Activated CD8-positive, alpha-beta memory T cell treated with anti-CD3 and anti-CD28 coated beads, Interleukin-2, amount 50 U/mL, for 24 hours (primary cell): ENCODE measurements at regions not wholly inside any gene's neighbourhood (a gene's known extent, or its start where the extent isn't known, plus 50 kb on each side); places are given as distances from the start of the nearest gene placed in this dataset.

ENCODE experiments used
- DNase-seq: peaks from one replicate; pipeline ENCODE4 v3.0.0-alpha.2; 2020; ENCODE audit errors: extremely low read depth

DNA sequence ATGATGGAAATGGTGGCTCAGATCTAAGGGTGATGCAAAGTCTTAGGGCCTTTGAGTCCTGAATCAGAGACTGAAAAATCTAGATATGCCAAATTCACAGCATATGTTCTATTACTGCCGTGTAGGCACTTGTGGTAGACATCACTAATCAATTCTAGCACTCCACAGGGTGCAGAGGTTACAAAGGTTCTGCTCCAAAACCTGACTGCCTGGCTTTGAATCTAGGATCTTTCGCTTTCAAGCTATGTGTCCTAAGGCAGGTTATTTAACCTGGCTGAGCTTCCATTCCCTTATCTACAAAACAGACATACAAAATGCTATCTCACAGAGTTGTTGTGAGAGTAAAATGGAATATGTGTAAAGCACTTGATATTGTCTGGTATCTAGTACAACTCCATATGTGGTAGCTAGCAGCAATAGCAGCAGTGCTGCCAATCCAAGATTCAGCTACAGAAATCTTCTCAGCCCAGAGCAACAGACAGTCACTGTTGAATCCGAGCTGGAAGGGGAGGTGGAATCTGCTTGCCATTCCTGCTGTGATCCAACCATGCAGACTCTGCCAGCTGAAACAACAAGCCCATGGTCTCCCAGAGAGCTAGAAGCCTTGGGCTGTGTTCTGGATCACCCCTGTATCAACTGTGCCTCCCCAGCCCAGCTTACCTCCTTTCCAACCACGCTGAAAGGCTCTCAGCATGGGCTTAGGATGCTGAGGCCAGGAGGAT is 206.9 kb downstream of the TFAP2C start:
- no peak for DNase-seq

DNA sequence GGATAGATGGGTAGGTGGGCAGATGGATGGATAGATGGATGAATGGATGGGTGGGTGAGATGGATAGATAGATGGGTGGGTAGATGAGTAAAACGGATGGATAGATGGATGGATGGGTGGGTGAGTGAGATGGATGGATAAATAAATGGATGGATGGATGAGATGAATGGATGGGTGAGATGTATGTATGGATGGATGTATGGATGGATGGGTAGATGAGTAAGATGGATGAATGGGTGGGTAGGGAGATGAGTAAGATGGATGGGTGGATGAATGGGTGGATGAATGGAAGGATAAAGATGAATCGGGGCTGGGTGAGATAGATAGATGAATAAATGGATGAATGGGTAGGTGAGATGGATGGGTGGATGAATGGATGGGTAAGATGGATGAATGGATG is 210.1 kb downstream of the TFAP2C start:
- DNase-seq: no peak

DNA sequence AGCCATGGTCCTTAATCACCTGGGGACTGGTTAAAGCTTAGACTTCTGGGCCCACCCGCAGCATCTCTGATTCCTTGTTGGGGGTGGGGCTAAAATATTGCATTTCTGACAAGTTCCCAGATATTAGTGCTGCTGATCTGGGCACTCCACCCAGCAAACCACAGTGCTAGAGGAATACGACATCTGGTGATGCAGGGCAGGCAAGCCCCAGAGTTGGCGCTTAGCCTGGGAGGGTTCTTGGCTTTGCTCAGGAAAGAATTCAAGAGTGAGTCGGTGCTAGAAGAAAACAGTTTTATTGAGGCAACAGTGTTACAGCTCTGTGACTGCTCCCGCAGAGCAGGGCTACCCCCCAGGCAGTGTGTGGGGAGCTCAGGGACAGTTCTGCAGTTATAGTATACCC is 210.7 kb downstream of the TFAP2C start:
- no peak for DNase-seq

DNA sequence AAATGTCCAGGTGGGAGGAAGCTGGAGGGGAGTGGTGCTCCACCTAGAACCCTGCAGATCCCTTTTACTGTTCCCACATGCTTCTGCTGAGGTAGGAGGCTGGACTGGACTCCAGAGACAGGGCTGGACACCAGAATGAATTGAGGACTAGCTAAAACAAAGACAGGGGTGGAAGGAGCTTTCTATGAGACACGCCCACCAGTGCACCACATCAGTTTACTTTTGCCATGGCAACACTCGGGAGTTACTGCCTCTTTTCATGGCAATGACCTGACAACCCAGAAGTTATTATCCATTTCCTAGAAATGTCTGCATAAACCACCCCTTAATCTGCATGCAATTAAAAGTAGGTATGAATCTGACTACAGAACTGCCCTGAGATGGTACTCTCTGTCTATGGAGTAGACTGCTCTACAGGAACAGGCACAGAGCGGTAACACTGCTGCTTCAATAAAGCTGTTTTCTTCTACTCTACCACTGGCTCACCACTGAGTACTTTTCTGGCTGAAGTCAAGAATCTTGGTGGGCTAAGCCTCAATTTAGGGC is 211.7 kb downstream of the TFAP2C start:
- no peak for DNase-seq

DNA sequence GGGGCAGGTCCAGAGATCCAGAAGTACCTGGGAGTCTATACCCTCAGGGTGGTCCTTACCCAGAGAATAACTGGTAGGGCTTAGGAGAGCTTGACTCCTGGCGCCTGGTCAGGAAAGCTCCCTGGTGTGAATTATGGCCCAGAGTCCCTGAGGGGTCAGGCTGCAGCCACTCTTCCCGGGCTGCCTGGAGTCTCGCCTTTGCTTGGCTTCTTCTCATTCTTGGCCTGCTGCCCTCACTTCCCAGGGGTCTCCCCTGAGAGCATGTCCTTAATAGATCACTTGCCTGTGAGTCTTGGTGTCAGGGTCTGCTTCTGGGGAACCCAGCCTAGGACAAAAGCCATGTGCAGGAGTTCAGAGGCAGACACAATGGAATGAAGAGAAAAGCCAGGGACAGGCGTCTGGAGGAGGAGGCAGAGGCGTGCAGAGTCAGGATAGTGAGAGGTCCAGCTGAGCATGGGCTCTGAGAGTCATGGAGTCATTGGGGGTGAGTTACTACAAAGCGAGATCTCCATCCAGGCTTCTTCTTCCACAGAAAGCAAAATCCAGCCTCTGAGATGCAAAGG is 212.3 kb downstream of the TFAP2C start:
- no peak for DNase-seq

DNA sequence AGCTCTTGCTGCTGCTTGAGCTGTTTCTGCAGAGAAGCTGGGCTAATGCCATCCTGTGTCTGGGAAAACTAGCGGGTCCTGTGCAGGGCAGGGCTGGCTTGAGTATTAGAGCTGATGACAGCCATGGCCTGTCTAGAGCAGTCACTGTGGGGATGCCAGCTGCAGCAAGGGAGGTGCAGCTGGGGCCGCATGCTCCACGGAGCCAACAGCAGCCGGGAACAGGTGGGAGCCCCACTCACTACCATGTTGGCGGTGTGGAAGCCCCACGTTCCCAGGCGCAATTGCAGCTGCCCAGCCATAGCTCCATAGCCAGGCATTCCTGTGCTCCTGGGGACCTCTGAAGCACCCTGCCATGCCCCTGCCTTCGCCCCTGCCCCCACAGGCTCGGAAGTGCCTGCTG is 212.9 kb downstream of the TFAP2C start:
- no peak for DNase-seq

DNA sequence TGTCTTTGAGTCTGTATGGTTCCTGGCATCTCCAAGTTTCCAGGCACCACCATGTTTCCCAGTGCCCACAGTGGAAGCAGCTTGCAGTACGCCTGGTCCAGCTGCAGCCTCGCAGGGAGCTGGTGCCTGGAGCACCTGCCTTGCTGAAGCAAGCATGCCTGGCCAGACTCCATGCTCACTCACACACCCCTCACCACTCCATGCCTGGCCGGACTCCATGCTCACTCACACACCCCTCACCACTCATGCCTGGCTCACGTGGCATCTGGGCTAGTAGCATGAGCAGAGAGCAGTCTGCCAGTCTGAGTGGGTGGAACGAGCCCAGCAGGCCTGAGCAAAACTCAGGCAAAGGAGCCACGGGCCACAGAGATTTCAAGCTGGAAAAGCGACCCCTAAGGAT is 214.3 kb downstream of the TFAP2C start:
- DNase-seq: no peak

DNA sequence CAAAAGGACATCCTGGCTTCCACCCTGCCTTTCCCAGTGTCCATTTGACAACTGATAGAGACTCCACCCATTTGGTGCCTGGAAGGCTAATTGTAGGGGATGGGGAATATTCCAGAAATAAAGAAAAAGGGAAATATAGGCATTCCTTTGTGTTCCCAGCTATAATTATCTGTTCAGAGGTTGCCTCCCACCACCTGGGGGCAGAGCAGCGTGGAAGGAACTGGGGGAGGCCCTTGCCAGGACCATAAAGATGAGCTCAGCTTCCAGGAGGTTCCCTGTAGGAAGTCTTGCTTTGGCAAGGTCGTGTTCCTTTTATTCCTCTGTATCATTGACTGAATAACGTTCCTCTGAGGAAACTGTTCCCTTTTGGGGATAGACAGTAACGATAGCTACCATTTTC is 214.7 kb downstream of the TFAP2C start:
- DNase-seq: no peak

DNA sequence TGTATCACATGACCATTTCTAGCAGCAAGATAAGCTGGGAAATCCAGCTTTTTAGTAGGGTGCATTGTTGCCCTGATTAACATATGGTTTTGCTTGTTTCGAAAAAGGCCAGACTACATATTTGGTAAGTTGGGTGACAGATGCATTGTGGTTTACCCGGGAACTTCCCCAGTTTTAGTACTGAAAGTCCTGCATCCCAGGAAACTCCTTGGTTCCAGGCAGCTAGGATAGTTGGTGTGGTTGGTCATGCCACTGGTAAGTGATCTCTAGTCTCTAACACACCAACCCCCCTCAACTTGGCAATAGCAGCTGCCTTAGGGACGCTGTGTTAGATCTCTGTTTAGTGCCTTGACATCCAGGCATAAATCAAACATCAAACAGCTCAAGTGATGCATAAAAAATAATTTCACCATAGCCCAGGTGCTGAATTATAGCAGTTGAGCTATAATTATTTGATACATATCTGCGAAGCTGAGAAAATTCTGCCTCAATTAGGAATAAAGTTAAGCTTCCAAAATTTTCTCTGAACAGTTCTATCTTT is 216.5 kb downstream of the TFAP2C start:
- DNase-seq: no peak

DNA sequence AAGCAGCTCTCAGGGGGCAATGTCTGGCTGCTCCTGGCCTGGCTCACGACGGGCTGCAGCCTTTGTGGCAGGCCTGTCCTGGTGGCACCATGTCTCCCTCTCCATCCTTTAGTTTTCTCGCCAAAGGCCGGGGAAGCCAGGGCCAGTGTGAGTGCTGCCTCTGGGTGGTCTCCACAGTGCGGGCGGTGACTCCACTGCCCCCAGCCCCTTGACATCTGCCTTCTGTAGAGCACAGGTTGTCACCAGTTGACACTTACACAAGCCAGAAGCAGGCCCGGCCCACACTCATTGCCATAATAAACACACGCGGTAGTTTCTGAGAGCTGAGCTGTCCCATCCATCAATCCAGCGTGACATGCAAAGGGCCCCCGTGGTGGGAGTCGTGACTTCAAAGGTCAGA is 219.5 kb downstream of the TFAP2C start:
- DNase-seq: no peak

DNA sequence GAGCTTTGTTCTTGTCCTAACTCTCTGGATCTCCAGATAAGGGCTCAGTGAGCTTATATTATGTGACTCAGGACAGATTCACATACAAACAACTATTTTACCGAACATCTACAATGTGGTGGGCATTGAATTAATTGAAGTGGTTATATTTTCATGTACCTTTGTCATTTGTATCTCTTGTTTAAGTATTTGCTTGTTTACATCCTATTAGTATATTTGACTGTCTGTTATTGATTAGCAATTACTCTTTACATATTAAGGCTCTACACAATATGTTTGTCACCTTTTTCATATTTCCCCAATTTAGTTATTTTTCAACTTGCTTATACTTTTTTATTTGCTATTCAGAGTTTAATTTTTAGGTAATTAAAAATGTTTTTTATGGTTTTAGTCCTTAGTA is 222.4 kb downstream of the TFAP2C start:
- DNase-seq: no peak

DNA sequence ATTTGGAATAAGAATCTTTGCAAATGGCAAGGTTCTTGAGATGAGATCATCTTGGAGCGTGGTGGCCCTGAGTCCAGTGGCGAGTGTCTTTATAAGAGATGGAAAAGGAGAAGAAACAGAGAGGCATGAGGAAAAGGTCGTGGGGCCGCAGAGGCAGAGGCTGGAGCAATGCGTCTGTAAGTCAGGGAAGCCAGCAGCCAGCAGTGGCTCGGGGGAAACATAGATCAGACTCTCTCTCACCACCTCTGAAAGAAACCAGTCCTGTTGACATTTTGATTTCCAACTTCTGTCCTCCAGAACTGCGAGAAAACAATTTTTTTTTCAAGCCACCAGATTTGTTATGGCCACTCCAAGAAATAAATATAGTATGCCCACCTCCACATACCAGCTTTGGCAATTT is 226.6 kb downstream of the TFAP2C start:
- DNase-seq: no peak

DNA sequence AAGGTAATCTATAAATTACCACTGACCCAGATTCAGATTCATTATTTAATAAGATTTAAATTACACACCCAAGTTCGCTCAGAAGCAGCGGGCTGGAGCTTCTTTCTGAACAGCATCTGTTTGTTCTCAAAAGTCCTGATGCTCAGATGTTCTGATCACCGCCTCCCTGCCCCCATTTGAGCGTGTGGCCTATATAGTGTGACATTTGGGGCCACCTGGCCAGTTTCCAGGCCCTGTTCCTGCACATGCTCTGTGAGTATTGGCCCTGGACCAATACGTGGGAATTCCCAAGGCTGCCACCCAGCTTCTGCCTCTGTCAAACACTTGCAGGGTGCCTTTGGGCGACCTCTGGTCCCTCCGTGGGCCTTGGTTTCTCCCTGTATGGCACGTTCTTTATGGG is 228.8 kb downstream of the TFAP2C start:
- DNase-seq: no peak

DNA sequence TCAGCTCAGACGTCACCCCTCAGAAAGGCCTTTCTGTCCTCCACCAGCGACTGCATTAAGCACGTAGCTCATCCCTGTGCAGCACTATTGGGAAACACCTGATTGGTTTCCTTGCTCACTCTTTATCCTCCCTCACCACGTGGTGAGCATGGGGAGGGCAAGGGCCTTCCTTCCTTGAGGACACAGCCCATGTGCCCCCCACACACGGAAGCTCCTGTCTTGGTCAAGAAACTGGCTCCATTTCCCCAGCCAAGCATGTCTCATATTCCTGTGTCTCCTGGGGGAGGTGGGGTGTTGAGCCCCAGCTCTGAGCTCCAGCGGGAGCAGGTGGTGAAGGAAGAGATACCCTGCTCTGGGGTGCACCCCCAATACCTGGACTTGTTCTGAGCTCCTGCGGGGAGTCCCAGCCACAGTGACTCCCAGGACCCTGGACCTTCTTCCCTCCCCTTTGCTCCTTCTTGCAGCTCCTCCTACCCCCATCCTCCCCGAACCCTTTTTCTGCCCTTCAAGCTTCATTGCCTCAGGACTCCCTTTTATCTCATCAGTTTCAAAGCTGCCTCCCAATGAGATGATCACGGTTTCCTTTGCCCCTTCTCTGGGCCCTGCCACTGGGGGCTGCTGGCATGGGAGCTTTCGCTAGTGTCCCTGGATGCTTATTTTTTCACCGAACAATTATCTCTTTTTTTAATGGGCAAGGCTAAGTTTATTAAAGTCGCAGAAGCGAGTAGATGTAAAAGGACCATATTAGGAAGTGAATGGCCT is 230.1 kb downstream of the TFAP2C start:
- no peak for DNase-seq

DNA sequence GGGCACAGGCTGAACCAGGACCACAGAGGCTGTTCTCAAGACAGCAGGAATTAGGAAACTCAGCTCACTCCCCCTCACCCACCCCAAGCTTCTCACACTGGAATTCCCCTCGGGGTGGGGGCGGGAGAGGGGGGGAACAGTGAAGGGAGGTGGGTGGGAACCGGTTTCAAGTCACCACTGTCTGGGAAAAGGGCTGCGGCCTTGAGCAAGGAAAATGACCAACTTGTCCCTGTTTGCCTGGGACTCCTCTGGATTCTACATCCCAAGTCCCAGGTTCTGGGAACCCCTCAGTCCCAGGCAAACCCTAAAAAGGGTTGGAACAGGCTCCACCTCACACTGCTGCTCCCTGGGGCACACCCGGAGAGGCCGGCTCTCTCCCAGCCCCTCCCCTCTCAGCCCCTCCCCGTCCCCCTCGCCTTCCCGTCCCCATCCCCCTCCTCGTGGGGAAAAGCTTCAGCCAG is 230.7 kb downstream of the TFAP2C start:
- no peak for DNase-seq

DNA sequence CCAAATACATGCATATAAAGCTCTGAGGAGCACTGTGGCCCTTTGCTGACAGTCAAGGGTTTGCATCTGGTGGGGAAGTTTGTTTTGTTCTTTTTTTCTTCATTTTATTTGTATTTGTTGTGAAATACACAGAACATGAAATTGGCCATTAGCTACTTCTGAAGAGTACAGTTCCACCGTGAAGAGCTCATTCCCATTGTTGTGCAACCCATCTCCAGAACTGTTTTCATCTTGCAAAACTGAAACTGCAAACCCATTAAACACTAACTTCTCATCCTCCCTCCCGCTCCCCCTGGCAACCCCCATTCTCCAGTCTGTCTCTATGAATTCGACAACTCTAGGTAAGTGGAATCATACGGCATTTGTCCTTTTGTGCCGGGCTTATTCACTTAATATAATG is 231.3 kb downstream of the TFAP2C start:
- no peak for DNase-seq

DNA sequence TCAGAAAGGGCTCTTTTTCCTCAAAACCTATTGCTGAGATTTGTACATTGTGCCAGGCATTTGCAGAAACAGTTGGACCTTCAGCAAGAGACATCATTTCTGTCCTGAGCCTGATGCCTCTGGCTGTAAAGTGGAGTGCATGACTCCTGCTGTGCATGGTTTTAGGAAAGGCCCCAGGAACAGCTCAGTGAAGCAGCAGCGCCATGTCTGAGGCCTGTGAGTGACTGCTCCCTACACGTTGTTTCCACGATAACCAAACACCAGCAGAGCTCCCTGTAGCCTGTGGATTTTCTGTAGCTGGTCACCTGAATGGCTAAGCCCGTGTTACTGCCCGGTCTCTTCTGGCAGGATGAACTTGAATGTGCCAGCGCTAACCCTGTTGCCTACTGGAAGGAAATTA is 232.5 kb downstream of the TFAP2C start:
- no peak for DNase-seq

DNA sequence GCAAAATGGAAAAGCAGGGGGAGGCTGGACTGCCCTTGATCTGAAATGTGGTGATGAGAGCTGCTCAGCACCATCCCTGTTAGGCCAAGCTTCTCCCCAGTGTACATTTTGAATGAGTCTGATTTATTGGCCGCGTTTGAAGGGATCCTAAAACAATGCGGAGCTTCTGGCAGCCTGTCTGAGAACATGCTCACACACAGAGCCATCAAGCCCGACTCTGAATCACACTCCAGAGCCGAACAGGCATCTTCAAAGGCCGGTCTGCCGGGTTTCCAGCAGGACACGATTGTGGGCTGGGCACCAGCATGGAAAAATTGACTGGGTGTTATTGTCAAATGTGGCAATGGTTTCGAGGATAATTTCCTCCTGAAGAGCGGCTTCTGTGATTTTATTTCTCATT is 235.9 kb downstream of the TFAP2C start:
- no peak for DNase-seq

DNA sequence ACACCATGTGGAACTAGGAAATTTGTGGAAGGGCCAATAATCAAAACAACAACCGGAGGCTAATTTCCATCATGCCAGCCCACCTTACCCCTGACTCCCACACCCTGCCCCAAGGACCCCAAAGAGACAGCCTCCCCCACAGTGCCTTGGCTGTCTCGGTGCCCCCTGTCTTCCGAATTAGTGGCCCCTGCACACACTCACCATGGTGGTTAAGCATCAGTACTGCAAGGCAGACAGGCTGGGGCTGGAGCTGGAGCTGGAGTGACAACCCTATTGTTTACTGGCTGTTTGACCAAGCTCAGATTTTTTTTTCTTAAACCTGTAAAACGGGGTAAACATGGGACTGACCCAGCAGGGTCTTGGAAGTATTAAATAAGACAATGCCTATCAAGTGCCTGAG is 238.0 kb downstream of the TFAP2C start:
- no peak for DNase-seq

DNA sequence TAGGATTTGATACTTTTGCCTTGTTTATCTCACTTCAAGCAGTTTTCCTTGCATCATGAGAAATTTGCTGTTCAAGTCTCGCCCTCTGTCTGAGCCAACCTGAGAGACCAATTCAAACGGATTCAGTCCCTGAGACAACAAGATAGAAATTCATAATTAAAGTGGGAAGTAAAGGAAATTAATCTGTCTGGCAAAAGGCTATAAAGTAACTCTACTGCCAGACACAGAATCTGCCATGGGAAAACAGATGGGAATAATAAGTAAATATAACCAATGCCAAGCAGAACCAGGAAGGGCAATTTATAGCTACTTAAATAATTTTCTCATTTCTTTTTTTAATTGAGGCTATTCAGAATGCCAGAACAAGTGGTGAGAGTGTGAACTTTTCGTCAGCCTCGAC is 239.6 kb downstream of the TFAP2C start:
- no peak for DNase-seq

DNA sequence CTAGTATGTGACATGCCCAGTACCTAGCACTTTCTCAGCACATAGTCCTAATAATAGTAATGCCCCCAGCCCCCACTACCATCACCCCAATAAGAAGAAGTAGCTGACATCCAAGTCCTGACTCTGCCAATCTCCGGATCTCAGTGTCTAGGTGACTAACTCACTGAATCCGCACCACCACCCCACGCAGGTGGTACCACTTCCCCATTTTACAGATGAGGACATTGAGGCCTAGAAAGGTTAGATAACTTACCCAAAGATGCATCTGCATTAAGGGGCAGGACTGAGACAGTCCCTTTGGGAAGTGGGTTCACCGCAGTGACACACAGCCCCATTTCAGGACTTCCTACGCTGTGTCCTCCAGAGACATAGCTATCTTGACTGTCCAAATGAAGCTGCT is 241.2 kb downstream of the TFAP2C start:
- no peak for DNase-seq

DNA sequence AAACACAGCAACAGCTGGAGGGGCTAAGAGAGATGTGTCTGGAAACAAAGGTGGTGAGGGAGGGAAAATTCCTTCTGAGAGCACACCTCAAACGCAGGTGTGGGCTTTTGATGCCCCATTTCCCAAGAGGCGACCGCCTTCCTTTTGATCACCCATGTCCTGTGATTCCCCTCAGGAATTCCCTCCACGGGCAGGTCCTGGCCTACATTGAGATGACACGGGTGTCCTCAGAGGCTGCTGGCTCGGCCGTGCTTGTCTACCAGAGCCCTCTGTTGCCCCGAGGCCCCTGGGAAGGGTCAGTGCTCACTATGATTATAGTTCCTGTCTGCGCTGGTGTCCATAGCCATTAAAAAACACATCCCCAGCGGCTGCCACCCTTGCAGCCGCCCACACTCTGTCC is 242.6 kb downstream of the TFAP2C start:
- no peak for DNase-seq
